GM12878 (cell line): ENCODE measurements at regions not wholly inside any gene's neighbourhood (a gene's known extent, or its start where the extent isn't known, plus 50 kb on each side); places are given as distances from the start of the nearest gene placed in this dataset.

Source experiments
- ATAC-seq: fragments of 200-7000 bp; cut with Tn5 transposase; 3 replicates; pipeline ENCODE4 v1.9.1; 2020; ENCODE audit warnings: mild to moderate bottlenecking, moderate library complexity
- BruUV-seq: library from RNA; stranded (reverse); fragments of 400-500 nt; replicated peaks from 2 replicates; lab custom pipeline; 2021; lab: Mats Ljungman, UMichigan
- CTCF ChIA-PET: fragments of 300-600 bp; sonication (Branson Sonifier 250); formaldehyde crosslinking; extraction: SDS; loops from one replicate; lab custom pipeline; 2021; ENCODE audit warnings: inconsistent platforms; lab: Yijun Ruan, JAX
- POLR2A ChIA-PET: fragments of 350-600 bp; formaldehyde crosslinking; extraction: SDS; loops from one replicate; lab custom pipeline; 2021; ENCODE audit warnings: inconsistent platforms; lab: Charles Lee
- RAD21 ChIA-PET: fragments of 300-600 bp; sonication (Branson Sonifier 250); formaldehyde crosslinking; loops from one replicate; lab custom pipeline; 2023; ENCODE audit warnings: antibody characterized with exemption; ENCODE audit not compliant: unreplicated experiment; lab: Charles Lee
- SMC1A ChIA-PET: fragments of 300-600 bp; sonication (Branson Sonifier 250); formaldehyde crosslinking; loops from one replicate; lab custom pipeline; 2023; ENCODE audit not compliant: unreplicated experiment, uncharacterized antibody; lab: Charles Lee
- DNase-seq: peaks from one replicate; pipeline ENCODE4 v3.0.0-alpha.2; 2011; ENCODE audit warnings: low read depth, low spot score
- FAIRE-seq: peaks from 3 replicates; lab custom pipeline; 2011; peaks lifted over from hg19 to GRCh38; lab: Jason Lieb, UNC
- H2AFZ ChIP-seq: 2 replicates; pipeline ENCODE4 v1.6.0; 2011; ENCODE audit warnings: low read depth, low read length, control low read depth; ENCODE audit not compliant: control insufficient read depth
- H3K27ac ChIP-seq: 2 replicates; pipeline ENCODE4 v1.5.1; 2011; ENCODE audit warnings: control low read depth; ENCODE audit not compliant: control insufficient read depth, insufficient read depth
- H3K27me3 ChIP-seq, 2 experiments: replicated peaks in 1 of 2; 2 replicates each; pipeline versions ENCODE4 v1.6.0 to v1.6.1; 2011; ENCODE audit warnings: low read length in 1 of 2; ENCODE audit not compliant: control insufficient read depth in 2 of 2, insufficient read depth in 2 of 2
- H3K36me3 ChIP-seq, 2 experiments: 2 replicates each; pipeline ENCODE4 v1.5.1; 2011; ENCODE audit warnings: low read length in 1 of 2; ENCODE audit not compliant: control insufficient read depth in 2 of 2, insufficient read depth in 2 of 2
- H3K4me1 ChIP-seq: 2 replicates; pipeline ENCODE4 v1.6.1; 2011; ENCODE audit warnings: mild to moderate bottlenecking, low read length, moderate library complexity, mixed read lengths; ENCODE audit not compliant: control insufficient read depth, insufficient read depth
- H3K4me2 ChIP-seq: 2 replicates; pipeline ENCODE4 v1.6.0; 2011; ENCODE audit warnings: control low read depth; ENCODE audit not compliant: control insufficient read depth, insufficient read depth
- H3K4me3 ChIP-seq: fragments of 200-600 bp; sonication (generic); 2 replicates; pipeline ENCODE4 v1.5.1; 2016
- H3K79me2 ChIP-seq: 2 replicates; pipeline ENCODE4 v1.6.0; 2011; ENCODE audit warnings: low read length; ENCODE audit not compliant: control insufficient read depth, insufficient read depth
- H3K9ac ChIP-seq: 2 replicates; pipeline ENCODE4 v1.8.0; 2011; ENCODE audit warnings: low read length, control low read depth, mixed read lengths; ENCODE audit not compliant: control insufficient read depth, insufficient read depth
- H3K9me3 ChIP-seq: replicated peaks from 3 replicates; pipeline ENCODE4 v1.5.1; 2011; ENCODE audit warnings: mild to moderate bottlenecking, low read length; ENCODE audit not compliant: control insufficient read depth, insufficient read depth
- H4K20me1 ChIP-seq: 2 replicates; pipeline ENCODE4 v1.6.0; 2011; ENCODE audit not compliant: control insufficient read depth, insufficient read depth
- CREM ChIP-seq: IDR thresholded peaks from 2 replicates; pipeline ENCODE4 v1.6.1; 2014; ENCODE audit warnings: antibody characterized with exemption, low read depth
- EP300 ChIP-seq, 2 experiments: fragments of 150-350 bp in 1 of 2; IDR thresholded peaks; 2 replicates each; pipeline ENCODE4 v1.6.1; 2011 to 2012; ENCODE audit warnings: low read depth in 2 of 2, low read length in 2 of 2, borderline replicate concordance in 1 of 2, improper control_type of control experiment in 1 of 2, inconsistent platforms in 1 of 2; ENCODE audit not compliant: control insufficient read depth in 1 of 2
- FOXK2 ChIP-seq: fragments of 450-650 bp; IDR thresholded peaks from 2 replicates; pipeline ENCODE4 v1.6.1; 2017; ENCODE audit warnings: mild to moderate bottlenecking, moderate library complexity
- IKZF1 ChIP-seq: fragments of 450-650 bp; conservative IDR thresholded peaks from 2 replicates; pipeline ENCODE4 v1.6.1; 2017; ENCODE audit warnings: antibody characterized with exemption, mild to moderate bottlenecking
- IRF3 ChIP-seq: fragments of 450-650 bp; IDR thresholded peaks from 2 replicates; pipeline ENCODE4 v1.6.1; 2014; ENCODE audit warnings: mild to moderate bottlenecking
- IRF5 ChIP-seq: fragments of 450-650 bp; IDR thresholded peaks from 2 replicates; pipeline ENCODE4 v1.6.1; 2017; ENCODE audit warnings: borderline replicate concordance
- KAT2A ChIP-seq: conservative IDR thresholded peaks from 2 replicates; pipeline ENCODE4 v1.6.1; 2011; ENCODE audit warnings: low read depth, low read length; ENCODE audit not compliant: control insufficient read depth
- NR2C1 ChIP-seq: fragments of 450-650 bp; IDR thresholded peaks from 2 replicates; pipeline ENCODE4 v1.6.1; 2017; ENCODE audit warnings: antibody characterized with exemption, mild to moderate bottlenecking, moderate library complexity
- NR2F1 ChIP-seq: fragments of 450-650 bp; conservative IDR thresholded peaks from 2 replicates; pipeline ENCODE4 v1.6.1; 2017; ENCODE audit warnings: mild to moderate bottlenecking
- PAX5 ChIP-seq: IDR thresholded peaks from 2 replicates; pipeline ENCODE4 v1.6.1; 2011; ENCODE audit warnings: low read depth, low read length, borderline replicate concordance
- RB1 ChIP-seq: fragments of 450-650 bp; formaldehyde crosslinking; IDR thresholded peaks from 2 replicates; pipeline ENCODE4 v1.6.1; 2017; ENCODE audit warnings: mild to moderate bottlenecking, borderline replicate concordance
- REST ChIP-seq: IDR thresholded peaks from 2 replicates; pipeline ENCODE4 v1.6.1; 2012; ENCODE audit warnings: mild to moderate bottlenecking, low read depth, low read length
- SMC3 ChIP-seq: IDR thresholded peaks from 2 replicates; pipeline ENCODE4 v1.6.1; 2011; ENCODE audit warnings: low read length, improper control_type of control experiment, borderline replicate concordance
- ZBED1 ChIP-seq: IDR thresholded peaks from 2 replicates; pipeline ENCODE4 v1.6.1; 2016; ENCODE audit warnings: borderline replicate concordance
- ZNF687 ChIP-seq: fragments of 450-650 bp; IDR thresholded peaks from 2 replicates; pipeline ENCODE4 v1.6.1; 2017; ENCODE audit warnings: mild to moderate bottlenecking, moderate library complexity
- WGBS: methylation state at CpG from one replicate; pipeline ENCODE4 v1.1.6; 2016; ENCODE audit warnings: low lambda C conversion rate; ENCODE audit not compliant: insufficient replicate concordance, insufficient coverage; ENCODE audit errors: missing lambda C conversion rate; 5-methylcytosine and 5-hydroxymethylcytosine counted together
- in situ Hi-C: fragments of 300-500 bp; cut with MboI; formaldehyde crosslinking; loops from 9 replicates; pipeline ENCODE4 v1.14.3; 2018; ENCODE audit warnings: mixed read lengths
- intact Hi-C: fragments of 100-400 bp; cut with micrococcal nuclease; formaldehyde crosslinking; loops from one replicate; pipeline ENCODE4 v1.14.2; 2022; ENCODE audit not compliant: unreplicated experiment

DNA sequence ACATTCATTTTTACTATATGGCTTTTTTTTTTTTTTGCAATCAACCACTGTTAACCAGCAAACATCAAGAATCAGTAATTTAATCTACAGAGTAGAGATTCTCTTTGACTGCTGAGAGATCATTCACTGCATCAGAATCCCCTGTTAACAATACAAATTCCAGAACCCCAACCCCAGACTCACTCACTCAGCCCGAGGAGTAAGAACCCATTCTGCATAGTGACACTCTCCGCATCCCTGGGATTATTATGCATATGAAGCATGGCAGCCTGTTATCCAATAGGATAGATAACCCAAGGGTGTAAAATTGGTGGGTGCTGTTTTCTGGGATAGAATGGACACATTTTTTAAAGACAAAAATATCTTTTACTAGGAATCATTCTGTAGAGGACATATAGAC, 76.3 kb upstream of the CCDC39 start:
- ATAC-seq (no peak), FAIRE-seq (no peak), DNase-seq (no peak)
- Histone ChIP-seq H3K36me3 (no peaks in the 10 kb centered on the region), H3K4me2 (no peak overlapping the region), H3K4me3 (no peak overlapping the region), H2AFZ (no peak overlapping the region), H3K27me3 (no peaks in the 10 kb centered on the region), H3K79me2 (no peaks in the 10 kb centered on the region), H3K27ac (no peak overlapping the region), H4K20me1 (no peaks in the 10 kb centered on the region), H3K4me1 (no peaks in the 10 kb centered on the region), H3K9ac (no peak overlapping the region), H3K9me3 (no peaks in the 10 kb centered on the region)
- WGBS: 47% methylated on average over 2 of the region's 2 CpGs
- ChIA-PET CTCF (no interaction called here), POLR2A (no interaction called here), SMC1A (no interaction called here), RAD21 (no interaction called here)
- no TSS peak for BruUV-seq
- intact Hi-C loops: no loop called here
- in situ Hi-C loops: no loop called here
- no peak for TF ChIP-seq KAT2A
- no peak for TF ChIP-seq SMC3
- no peak for TF ChIP-seq ZBED1
- no peak for TF ChIP-seq IKZF1
- TF ChIP-seq NR2F1: no peak
- no peak for TF ChIP-seq RB1
- TF ChIP-seq IRF3: no peak
- TF ChIP-seq CREM: no peak
- TF ChIP-seq FOXK2: no peak
- no peak for TF ChIP-seq EP300 (IDR thresholded peaks at IDR 0.05; ENCODE audit: borderline replicate concordance in 1 of 2, control insufficient read depth in 1 of 2, low read depth in 2 of 2, low read length in 2 of 2)
- TF ChIP-seq REST: no peak
- TF ChIP-seq ZNF687: no peak
- no peak for TF ChIP-seq NR2C1
- no peak for TF ChIP-seq IRF5
- no peak for TF ChIP-seq PAX5
